ENCODE measurements at regions not wholly inside any gene's neighbourhood (a gene's known extent, or its start where the extent isn't known, plus 50 kb on each side); places are given as distances from the start of the nearest gene placed in this dataset.

- TF ChIP-seq POLR2A (IDR thresholded peaks at IDR 0.05) = no peak
- peak; percentile 83 to 94 (median 90) for TF ChIP-seq CTCF (IDR thresholded peaks at IDR 0.05)
These were observed 84.0 kb downstream of the FAM76B start for GRCh38 chr11:95705485-95706124.

Measured in Peyer's patch (tissue), 4 donors.